Activated T-cell treated with anti-CD3 and anti-CD28 coated beads, Interleukin-2, amount 50 U/mL, for 1 hour (primary cell): ENCODE measurements at regions not wholly inside any gene's neighbourhood (a gene's known extent, or its start where the extent isn't known, plus 50 kb on each side); places are given as distances from the start of the nearest gene placed in this dataset.

ENCODE experiments used
- DNase-seq: peaks from one replicate; pipeline ENCODE4 v3.0.0-alpha.2; 2020

GRCh38 chr6:148068437-148069061 is 274.1 kb upstream of the SASH1 start:
- no peak for DNase-seq

GRCh38 chr6:148069256-148069655 is 273.4 kb upstream of the SASH1 start:
- no peak for DNase-seq

GRCh38 chr6:148074291-148074690 is 268.3 kb upstream of the SASH1 start:
- no peak for DNase-seq

DNA sequence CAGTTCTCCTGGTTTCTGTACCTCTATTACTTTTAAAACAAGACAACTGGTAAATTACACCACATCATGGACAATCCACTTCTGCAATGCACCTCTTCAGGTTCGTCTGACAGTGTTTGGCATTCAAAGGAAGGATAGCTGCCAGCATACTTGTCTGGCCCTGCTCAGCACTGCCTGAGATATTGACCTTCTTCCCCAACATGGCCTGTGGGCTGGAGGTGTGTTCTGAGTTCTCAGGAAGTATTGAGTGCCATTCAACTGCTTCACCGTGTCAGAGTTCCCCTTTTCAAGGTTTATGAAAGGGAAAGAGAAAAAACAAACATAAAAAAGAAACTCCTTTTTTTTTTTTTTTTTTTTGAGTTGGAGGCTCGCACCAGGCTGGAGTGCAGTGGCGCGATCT is 267.9 kb upstream of the SASH1 start:
- no peak for DNase-seq

DNA sequence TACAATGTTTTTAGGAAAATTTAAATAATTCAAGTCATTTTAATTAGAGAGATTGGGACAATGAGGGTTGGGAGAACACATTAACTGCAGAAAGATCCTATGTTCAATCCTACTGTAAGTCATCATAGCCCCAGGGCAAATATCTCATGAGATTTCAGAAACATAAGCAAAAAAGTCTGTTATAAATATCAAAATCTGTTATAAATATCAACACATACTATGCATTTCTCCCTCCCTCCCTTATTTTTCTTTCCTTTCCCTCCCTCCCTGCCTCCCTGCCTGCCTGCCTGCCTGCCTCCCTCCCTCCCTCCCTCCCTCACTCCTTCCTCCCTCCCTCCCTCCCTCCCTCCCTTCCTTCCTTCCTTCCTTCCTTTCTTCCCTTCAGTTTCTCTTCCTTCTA is 267.3 kb upstream of the SASH1 start:
- no peak for DNase-seq

- DNase-seq = no peak
Observed at GRCh38 chr6:148076051-148076450, 266.6 kb upstream of the SASH1 start.

DNA sequence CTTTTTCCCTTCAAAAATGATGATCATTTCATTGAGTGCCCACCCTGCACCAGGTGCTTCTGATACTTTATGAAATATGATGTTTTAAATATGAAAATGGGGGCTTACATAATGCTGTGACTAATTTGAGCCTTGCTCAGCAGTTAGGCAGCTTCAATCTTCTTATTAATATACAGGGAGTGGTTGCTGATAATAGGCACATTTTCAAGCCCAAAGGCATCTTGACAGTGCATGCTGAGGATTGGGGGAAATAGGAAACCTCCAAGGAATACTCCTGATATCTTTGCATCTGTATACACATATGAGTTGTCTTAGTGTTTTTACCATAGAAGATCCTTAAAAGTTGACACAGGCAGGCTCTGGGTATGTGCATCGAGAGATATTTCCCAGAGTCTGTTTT is 262.3 kb upstream of the SASH1 start:
- DNase-seq = no peak

DNA sequence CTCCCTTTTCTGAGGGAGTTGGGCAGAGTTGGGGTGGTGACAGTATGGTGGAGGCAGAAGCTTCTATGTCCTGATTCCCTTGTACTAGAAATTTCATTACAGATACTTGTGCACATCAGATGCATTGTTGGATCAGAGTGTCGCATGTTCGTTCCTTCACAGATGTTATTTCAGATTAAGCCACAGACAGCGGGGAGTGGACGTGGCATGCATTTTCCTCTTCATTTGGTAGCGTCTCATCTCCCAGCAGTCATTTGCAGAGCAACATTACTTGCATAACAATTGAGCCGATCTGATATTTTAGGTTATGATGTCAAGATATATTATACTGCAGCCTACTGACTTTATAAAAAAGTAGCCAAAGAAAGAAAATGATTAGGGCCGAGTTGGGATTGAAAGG is 261.6 kb upstream of the SASH1 start:
- DNase-seq = no peak

- no peak for DNase-seq
Observed at GRCh38 chr6:148082044-148082443, 260.6 kb upstream of the SASH1 start.

GRCh38 chr6:148082696-148083095 is 259.9 kb upstream of the SASH1 start:
- no peak for DNase-seq

DNA sequence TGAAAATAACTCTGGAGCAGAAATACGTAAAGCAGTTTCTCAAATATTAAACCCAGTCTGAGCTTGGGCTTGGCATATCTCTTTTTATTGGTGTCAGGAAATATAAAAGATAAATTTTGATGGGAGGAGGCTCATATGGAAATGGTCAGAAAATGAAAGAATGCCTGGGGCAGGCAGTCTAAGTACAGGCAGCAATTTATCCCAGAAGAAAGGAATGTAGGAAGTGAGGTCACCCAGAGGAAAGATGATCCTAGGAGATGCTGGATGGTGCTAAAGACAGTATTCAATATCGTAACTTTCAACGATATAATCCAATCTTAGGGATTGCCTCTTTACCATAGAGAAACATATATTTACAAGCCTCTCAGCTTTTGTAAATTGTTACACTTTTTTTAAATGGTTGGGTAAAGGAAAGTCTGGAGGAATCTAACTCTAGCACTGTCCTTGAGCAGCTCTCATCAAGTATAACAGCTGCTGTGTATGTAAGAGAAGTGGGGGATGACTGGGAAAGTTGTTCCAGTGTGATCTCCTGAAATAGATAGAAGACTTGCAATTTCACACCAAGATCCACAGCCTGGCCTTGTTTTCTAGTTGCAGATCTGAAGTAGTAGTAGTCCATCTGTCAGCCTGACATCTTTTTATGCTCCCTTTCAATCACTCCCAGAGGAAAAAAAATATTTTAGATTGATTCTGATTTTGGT is 256.9 kb upstream of the SASH1 start:
- DNase-seq = no peak

DNA sequence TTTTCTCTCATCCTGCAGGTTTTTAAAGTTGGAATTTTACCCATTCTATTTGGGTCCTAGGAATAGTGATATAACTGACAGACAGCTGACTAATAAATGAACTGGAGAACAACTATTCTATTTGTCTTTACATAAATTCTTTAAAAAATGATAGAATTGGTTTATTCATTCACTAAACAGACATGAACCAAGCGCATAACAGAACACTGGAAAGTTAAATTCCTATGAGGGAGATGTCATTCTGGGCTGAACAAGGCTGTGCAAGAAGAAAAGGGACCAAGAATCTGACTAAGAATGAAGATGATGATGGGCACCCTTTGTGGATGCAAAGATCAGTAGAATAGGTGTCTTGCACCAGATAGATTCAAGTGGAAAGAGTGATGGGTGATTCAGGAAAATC is 256.3 kb upstream of the SASH1 start:
- DNase-seq = no peak

- DNase-seq = no peak
Observed at GRCh38 chr6:148086843-148087242, 255.8 kb upstream of the SASH1 start.

DNA sequence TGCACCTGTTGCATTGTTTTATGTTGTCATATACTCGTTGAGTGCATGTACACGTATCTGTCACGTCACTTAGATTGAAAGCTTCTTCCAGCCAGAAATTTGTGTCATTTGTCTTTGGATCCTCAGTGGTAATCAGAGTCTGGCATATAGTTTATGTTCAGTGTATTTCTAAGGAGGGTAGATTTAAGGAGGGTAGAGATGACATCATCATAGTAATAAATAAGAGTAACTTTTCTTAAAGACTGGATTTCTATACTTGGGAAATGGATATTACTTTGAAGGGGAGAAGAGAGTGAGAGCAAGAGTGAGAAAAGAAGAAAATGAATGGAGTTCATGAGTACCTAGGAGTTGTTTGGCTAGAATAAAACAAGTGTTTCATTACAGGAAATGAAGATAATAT is 255.0 kb upstream of the SASH1 start:
- no peak for DNase-seq

DNA sequence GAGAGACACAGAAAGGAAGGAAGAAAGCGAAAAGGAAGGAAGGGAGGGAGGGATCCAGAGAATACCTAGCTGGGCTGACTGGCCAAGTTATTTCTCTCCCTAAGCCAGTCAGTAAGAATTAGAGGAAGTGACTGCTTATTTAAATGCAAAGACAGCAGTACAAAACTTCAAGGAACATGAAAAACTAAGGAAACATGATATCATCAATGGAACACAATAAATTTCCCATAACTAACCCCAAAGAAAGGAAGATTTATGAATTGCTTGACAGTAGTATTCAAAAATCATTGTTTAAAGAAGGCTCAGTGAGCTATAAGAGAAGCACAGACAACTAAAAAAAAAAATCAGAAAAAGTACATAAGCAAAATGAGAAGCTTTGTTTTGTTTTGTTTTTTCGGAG is 252.3 kb upstream of the SASH1 start:
- DNase-seq = no peak

DNA sequence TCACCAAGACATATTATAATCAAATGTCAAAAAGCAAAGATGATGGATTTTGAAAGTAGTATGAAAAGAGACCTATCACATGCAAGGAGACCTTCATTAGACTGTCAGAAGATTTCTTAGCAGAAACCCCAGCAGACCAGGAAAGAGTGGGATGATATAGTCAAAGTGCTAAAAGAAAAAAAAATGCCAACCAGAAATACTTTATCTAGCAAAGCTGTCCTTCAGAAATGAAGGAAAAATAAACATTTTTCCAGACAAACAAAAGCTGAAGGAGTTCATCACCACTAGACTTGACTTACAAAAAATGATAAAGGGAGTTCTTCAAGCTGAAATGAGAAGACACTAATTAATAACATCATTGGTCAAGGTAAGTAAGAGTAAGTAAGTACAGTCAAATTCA is 251.2 kb upstream of the SASH1 start:
- no peak for DNase-seq

DNA sequence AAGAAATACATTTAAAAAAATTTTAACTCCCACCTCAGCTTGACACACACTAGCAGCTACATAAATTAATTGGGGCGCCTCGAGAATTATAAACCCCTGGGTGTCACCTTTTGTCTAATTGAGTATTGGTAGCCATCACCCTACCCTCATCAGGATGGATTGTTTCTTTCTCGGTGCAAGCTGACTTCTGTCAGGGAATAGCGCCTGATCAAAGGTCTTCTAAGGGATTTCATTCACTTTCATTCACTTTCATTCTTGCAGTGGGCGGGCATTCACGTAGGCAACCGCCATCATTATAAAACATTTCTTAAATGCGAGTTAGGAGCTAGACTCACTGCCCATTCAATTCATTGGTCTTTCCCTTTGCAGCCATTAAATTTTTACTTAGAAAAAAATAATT is 239.2 kb upstream of the SASH1 start:
- no peak for DNase-seq

DNA sequence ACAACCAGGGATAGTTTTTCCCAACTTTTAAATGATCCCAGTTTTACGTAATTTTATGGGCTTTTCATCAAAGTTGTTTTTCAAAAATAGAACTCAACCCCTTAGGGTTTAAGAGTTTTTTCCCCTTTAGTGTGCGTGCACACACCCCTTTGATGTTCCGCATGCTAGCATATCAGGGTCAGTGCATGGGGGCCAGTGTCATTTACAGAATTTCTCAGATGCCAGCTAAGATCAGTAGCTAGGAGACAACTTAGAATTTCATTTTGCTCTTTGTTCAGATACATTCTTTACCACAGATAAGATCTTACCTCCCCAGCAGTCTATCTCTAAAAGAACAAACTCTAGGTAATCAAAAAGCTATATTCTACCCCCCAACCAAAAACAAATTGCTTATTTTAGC is 238.5 kb upstream of the SASH1 start:
- no peak for DNase-seq

DNA sequence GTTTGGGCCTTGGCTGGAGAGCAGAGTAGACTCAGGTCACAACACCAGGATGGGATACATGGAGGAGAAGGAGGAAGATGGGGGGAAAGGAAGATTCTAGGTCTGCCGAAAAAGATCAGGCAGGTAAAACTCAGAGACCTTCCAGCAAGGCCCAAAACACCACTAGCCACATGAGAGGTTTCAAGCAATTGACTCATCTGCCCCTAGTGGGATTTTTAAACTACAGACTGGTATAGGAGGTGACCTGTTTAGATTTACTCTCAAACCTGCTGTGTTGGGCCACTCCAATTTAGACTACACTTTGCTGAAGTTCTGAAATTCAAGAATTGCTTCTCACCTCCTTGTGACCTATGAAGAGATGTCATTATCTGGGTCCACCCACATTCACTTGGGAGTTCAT is 236.9 kb upstream of the SASH1 start:
- DNase-seq = no peak

GRCh38 chr6:148107911-148108310 is 234.7 kb upstream of the SASH1 start:
- no peak for DNase-seq

GRCh38 chr6:148109732-148110131 is 232.9 kb upstream of the SASH1 start:
- DNase-seq = no peak

GRCh38 chr6:148110925-148111324 is 231.7 kb upstream of the SASH1 start:
- no peak for DNase-seq

DNA sequence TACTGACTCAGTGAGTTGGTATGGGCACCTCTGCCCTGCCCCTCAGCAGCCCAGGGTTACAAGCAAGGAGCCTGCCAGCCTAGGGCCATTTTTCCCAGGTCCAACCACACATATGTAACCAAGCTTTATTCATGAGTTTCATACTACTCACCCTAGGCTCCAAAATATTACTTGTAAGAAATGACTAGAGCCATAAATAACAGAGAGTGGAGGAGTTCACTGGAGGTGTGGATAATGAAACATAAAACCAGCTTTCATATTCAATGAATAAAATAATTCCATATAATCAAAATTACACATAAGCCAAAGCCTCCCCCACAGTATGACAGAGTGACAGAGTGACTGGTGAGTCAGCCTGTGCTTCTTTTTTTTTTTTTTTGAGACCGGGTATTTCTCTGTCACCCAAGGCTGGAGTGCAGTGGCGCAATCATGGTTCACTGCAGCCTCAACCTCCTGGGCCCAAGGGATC is 229.8 kb upstream of the SASH1 start:
- DNase-seq = no peak

DNA sequence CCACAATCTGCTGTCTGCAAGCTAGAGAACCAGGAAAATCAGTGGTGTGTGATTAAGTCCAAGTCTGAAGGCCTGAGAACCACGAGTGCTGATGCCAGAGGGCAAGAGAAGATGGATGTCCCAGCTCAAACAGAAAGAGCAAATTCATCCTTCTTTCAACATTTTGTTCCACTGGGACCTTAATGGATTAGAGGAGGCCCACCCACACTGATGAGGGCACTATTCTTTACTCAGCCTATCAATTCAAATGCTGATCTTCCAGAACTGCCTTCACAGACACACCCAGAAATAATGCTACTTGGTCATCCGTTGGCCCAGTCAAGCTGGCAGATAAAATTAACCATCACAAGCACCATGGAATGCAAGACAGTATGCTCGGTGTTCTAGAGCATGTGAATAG is 226.6 kb upstream of the SASH1 start:
- DNase-seq = no peak

DNA sequence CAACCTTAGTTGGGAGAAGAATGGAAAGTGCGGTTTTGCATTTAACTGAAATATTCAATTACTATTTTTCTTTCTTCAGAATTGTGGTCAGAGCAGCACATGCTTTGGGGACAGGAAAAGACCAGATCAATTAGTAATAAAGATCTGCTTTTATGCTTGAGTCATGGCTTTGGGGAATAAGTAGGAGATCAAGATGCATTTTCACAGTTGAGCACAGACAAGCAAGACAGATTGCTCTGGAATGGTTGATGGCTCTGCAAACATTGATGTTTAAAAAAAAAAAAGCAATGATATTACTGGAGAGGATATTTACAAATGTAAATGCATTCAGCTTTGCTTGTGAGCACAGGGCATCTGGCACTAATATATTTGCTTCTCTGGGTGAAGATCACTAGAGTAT is 224.4 kb upstream of the SASH1 start:
- DNase-seq = no peak
